ENCODE measurements at regions not wholly inside any gene's neighbourhood (a gene's known extent, or its start where the extent isn't known, plus 50 kb on each side); places are given as distances from the start of the nearest gene placed in this dataset.
"Not testable (repeated sequence)": the region's sequence is repeated elsewhere in the genome, so short reads cannot be mapped to it uniquely, and the experiment has no call there.

DNA sequence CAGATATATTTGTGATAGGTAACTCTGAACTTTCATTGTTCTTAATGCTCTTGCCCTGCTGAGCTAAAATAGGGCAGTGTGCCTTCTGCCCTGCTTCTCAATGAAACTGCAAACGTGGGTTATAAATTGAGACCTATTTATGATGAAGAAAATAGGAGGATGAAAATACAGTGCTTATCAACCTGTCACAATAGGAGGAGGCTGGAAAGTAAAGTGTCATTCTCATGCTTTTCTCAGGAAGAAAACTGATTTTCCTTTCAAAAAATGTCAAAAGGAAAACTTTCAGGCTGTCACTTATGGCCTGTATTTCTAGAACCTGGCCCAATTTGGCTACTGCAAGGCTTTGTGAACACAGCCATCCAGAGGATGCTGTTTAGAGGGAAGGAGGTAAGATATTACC lies 130.3 kb upstream of the TUSC1 start:
- DNase-seq (ENCODE audit: low spot score) (no peak), ATAC-seq (no peak)
- peaks cover 37% of the 10 kb centered on the region for H3K9me3 Mint-ChIP-seq
- no peak overlapping the region for H3K27ac Mint-ChIP-seq
- H3K4me3 Mint-ChIP-seq: no peak overlapping the region
- no peaks in the 10 kb centered on the region for H3K27me3 Mint-ChIP-seq (ENCODE audit: low read depth)
- ChIA-PET POLR2A (no interaction called here), CTCF (no interaction called here)
- peaks cover 10% of the 10 kb centered on the region for H3K4me1 Mint-ChIP-seq
- TF ChIP-seq NR3C1 (CRISPR knock-in tag; conservative IDR thresholded peaks at IDR 0.05; ENCODE audit: low read depth) (no peak), MYBL2 (CRISPR knock-in tag; IDR thresholded peaks at IDR 0.05) (no peak), NR2C2 (CRISPR knock-in tag; IDR thresholded peaks at IDR 0.05) (no peak), FOXP1 (CRISPR knock-in tag; IDR thresholded peaks at IDR 0.05; ENCODE audit: borderline replicate concordance) (no peak)
- TF ChIP-seq, protein P1, sequence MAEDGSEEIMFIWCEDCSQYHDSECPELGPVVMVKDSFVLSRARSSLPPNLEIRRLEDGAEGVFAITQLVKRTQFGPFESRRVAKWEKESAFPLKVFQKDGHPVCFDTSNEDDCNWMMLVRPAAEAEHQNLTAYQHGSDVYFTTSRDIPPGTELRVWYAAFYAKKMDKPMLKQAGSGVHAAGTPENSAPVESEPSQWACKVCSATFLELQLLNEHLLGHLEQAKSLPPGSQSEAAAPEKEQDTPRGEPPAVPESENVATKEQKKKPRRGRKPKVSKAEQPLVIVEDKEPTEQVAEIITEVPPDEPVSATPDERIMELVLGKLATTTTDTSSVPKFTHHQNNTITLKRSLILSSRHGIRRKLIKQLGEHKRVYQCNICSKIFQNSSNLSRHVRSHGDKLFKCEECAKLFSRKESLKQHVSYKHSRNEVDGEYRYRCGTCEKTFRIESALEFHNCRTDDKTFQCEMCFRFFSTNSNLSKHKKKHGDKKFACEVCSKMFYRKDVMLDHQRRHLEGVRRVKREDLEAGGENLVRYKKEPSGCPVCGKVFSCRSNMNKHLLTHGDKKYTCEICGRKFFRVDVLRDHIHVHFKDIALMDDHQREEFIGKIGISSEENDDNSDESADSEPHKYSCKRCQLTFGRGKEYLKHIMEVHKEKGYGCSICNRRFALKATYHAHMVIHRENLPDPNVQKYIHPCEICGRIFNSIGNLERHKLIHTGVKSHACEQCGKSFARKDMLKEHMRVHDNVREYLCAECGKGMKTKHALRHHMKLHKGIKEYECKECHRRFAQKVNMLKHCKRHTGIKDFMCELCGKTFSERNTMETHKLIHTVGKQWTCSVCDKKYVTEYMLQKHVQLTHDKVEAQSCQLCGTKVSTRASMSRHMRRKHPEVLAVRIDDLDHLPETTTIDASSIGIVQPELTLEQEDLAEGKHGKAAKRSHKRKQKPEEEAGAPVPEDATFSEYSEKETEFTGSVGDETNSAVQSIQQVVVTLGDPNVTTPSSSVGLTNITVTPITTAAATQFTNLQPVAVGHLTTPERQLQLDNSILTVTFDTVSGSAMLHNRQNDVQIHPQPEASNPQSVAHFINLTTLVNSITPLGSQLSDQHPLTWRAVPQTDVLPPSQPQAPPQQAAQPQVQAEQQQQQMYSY (CRISPR knock-in tag; IDR thresholded peaks at IDR 0.05): no peak
- H3K36me3 Mint-ChIP-seq: peaks cover 2% of the 10 kb centered on the region; the same call in 1 of the 2 replicates

DNA sequence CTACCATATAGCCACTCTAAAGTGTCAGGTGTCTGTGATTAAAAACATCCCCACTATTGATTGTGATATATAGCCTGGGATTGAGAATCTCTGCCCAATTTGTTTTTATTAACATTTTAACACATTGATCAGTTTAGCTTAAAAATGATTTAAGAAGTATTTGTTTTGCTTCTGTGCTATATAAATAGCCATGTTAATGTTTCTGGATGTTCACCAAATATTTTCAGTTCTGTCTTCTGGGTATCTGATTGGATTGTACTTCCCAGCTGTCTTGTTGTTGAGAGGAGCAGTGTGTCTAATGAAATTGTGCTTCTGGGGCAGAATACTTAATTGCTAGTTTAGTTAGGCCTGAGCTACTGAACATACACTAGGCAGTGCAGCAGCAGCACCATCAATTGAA lies 126.6 kb upstream of the TUSC1 start:
- DNase-seq (ENCODE audit: low spot score) (no peak), ATAC-seq (no peak; the same call in 1 of the 2 replicates)
- TF ChIP-seq, protein P2, sequence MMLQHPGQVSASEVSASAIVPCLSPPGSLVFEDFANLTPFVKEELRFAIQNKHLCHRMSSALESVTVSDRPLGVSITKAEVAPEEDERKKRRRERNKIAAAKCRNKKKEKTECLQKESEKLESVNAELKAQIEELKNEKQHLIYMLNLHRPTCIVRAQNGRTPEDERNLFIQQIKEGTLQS (CRISPR knock-in tag; conservative IDR thresholded peaks at IDR 0.05): no peak
- TF ChIP-seq TEAD4 (CRISPR knock-in tag; IDR thresholded peaks at IDR 0.05) (no peak), FOXK1 (CRISPR knock-in tag; IDR thresholded peaks at IDR 0.05) (no peak), ZNF121 (CRISPR knock-in tag; IDR thresholded peaks at IDR 0.05) (no peak)
- CTCF ChIA-PET: no interaction called here
- H3K27me3 Mint-ChIP-seq (ENCODE audit: low read depth): no peaks in the 10 kb centered on the region
- peaks cover 37% of the 10 kb centered on the region for H3K9me3 Mint-ChIP-seq
- H3K27ac Mint-ChIP-seq: no peak overlapping the region
- H3K36me3 Mint-ChIP-seq: peaks cover 2% of the 10 kb centered on the region; the same call in 1 of the 2 replicates
- peaks cover 11% of the 10 kb centered on the region for H3K4me1 Mint-ChIP-seq
- POLR2A ChIA-PET: no interaction called here
- no peak overlapping the region for H3K4me3 Mint-ChIP-seq

DNA sequence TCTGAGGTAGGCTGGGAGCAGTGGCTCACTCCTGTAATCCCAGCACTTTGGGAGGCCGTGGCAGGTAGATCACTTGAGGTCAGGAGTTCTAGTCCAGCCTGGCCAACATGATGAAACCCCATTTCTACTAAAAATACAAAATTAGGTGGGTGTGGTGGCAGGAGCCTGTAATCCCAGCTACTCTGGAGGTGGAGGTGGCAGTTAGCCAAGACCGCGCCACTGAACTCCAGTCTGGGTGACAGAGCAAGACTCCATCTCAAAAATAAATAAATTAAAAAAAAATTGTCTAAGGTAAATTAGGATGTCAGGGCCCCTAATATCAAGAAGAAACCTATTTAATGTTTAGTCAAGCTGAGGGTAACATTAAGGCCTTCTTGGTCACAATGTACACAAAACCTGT lies 123.7 kb upstream of the TUSC1 start:
- H3K4me1 Mint-ChIP-seq: peaks cover 11% of the 10 kb centered on the region
- DNase-seq (ENCODE audit: low spot score); ATAC-seq; POLR2A ChIA-PET; H3K27me3 Mint-ChIP-seq (ENCODE audit: low read depth); H3K27ac Mint-ChIP-seq; H3K4me3 Mint-ChIP-seq; CTCF ChIA-PET: not testable (repeated sequence)
- H3K9me3 Mint-ChIP-seq: peaks cover 34% of the 10 kb centered on the region
- H3K36me3 Mint-ChIP-seq: peaks cover 16% of the 10 kb centered on the region

DNA sequence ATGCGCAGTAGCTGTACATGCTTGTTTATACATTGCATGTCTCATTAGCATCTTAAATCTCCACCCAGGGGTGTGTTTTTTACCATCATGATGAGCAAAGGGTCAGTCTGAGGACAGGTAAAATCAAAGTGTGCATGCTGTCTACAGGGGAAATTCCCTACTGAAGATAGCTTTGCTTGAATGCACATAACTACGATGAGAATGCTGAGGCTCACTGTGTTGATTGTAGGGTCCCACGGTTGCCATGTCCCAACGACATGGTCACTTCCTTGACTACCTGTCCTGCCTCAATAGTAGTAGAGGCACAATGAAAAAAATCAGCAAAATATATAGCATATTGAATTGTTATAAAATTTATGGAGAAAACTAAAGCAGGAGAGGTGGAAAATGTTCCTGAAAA lies 95.6 kb upstream of the TUSC1 start:
- H3K27ac Mint-ChIP-seq: no peak overlapping the region
- ChIA-PET POLR2A (no interaction called here), CTCF (no interaction called here)
- ATAC-seq: no peak
- H3K9me3 Mint-ChIP-seq: no peaks in the 10 kb centered on the region
- DNase-seq (ENCODE audit: low spot score): no peak
- H3K36me3 Mint-ChIP-seq: no peaks in the 10 kb centered on the region
- no peak for TF ChIP-seq ZNF138 (CRISPR knock-in tag; conservative IDR thresholded peaks at IDR 0.05)
- TF ChIP-seq ZNF232 (CRISPR knock-in tag; IDR thresholded peaks at IDR 0.05): no peak
- TF ChIP-seq, protein P3, sequence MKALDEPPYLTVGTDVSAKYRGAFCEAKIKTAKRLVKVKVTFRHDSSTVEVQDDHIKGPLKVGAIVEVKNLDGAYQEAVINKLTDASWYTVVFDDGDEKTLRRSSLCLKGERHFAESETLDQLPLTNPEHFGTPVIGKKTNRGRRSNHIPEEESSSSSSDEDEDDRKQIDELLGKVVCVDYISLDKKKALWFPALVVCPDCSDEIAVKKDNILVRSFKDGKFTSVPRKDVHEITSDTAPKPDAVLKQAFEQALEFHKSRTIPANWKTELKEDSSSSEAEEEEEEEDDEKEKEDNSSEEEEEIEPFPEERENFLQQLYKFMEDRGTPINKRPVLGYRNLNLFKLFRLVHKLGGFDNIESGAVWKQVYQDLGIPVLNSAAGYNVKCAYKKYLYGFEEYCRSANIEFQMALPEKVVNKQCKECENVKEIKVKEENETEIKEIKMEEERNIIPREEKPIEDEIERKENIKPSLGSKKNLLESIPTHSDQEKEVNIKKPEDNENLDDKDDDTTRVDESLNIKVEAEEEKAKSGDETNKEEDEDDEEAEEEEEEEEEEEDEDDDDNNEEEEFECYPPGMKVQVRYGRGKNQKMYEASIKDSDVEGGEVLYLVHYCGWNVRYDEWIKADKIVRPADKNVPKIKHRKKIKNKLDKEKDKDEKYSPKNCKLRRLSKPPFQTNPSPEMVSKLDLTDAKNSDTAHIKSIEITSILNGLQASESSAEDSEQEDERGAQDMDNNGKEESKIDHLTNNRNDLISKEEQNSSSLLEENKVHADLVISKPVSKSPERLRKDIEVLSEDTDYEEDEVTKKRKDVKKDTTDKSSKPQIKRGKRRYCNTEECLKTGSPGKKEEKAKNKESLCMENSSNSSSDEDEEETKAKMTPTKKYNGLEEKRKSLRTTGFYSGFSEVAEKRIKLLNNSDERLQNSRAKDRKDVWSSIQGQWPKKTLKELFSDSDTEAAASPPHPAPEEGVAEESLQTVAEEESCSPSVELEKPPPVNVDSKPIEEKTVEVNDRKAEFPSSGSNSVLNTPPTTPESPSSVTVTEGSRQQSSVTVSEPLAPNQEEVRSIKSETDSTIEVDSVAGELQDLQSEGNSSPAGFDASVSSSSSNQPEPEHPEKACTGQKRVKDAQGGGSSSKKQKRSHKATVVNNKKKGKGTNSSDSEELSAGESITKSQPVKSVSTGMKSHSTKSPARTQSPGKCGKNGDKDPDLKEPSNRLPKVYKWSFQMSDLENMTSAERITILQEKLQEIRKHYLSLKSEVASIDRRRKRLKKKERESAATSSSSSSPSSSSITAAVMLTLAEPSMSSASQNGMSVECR (CRISPR knock-in tag; IDR thresholded peaks at IDR 0.05; ENCODE audit: borderline replicate concordance): no peak
- TF ChIP-seq, protein P4, sequence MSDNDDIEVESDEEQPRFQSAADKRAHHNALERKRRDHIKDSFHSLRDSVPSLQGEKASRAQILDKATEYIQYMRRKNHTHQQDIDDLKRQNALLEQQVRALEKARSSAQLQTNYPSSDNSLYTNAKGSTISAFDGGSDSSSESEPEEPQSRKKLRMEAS (CRISPR knock-in tag; IDR thresholded peaks at IDR 0.05): no peak
- TF ChIP-seq, protein P5, sequence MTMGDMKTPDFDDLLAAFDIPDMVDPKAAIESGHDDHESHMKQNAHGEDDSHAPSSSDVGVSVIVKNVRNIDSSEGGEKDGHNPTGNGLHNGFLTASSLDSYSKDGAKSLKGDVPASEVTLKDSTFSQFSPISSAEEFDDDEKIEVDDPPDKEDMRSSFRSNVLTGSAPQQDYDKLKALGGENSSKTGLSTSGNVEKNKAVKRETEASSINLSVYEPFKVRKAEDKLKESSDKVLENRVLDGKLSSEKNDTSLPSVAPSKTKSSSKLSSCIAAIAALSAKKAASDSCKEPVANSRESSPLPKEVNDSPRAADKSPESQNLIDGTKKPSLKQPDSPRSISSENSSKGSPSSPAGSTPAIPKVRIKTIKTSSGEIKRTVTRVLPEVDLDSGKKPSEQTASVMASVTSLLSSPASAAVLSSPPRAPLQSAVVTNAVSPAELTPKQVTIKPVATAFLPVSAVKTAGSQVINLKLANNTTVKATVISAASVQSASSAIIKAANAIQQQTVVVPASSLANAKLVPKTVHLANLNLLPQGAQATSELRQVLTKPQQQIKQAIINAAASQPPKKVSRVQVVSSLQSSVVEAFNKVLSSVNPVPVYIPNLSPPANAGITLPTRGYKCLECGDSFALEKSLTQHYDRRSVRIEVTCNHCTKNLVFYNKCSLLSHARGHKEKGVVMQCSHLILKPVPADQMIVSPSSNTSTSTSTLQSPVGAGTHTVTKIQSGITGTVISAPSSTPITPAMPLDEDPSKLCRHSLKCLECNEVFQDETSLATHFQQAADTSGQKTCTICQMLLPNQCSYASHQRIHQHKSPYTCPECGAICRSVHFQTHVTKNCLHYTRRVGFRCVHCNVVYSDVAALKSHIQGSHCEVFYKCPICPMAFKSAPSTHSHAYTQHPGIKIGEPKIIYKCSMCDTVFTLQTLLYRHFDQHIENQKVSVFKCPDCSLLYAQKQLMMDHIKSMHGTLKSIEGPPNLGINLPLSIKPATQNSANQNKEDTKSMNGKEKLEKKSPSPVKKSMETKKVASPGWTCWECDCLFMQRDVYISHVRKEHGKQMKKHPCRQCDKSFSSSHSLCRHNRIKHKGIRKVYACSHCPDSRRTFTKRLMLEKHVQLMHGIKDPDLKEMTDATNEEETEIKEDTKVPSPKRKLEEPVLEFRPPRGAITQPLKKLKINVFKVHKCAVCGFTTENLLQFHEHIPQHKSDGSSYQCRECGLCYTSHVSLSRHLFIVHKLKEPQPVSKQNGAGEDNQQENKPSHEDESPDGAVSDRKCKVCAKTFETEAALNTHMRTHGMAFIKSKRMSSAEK (CRISPR knock-in tag; IDR thresholded peaks at IDR 0.05; ENCODE audit: borderline replicate concordance): no peak
- no peak for TF ChIP-seq ZNF317 (CRISPR knock-in tag; IDR thresholded peaks at IDR 0.05; ENCODE audit: borderline replicate concordance, low read depth)
- peaks cover 2% of the 10 kb centered on the region; the same call in 1 of the 2 replicates for H3K4me1 Mint-ChIP-seq
- no peak overlapping the region for H3K4me3 Mint-ChIP-seq
- no peaks in the 10 kb centered on the region for H3K27me3 Mint-ChIP-seq (ENCODE audit: low read depth)
